GM12878 (cell line): ENCODE measurements at regions not wholly inside any gene's neighbourhood (a gene's known extent, or its start where the extent isn't known, plus 50 kb on each side); places are given as distances from the start of the nearest gene placed in this dataset.

Experiments used
- ATAC-seq: fragments of 200-7000 bp; cut with Tn5 transposase; 3 replicates; pipeline ENCODE4 v1.9.1; 2020; ENCODE audit warnings: mild to moderate bottlenecking, moderate library complexity
- BruUV-seq: library from RNA; stranded (reverse); fragments of 400-500 nt; replicated peaks from 2 replicates; lab custom pipeline; 2021; lab: Mats Ljungman, UMichigan
- CTCF ChIA-PET: fragments of 300-600 bp; sonication (Branson Sonifier 250); formaldehyde crosslinking; extraction: SDS; loops from one replicate; lab custom pipeline; 2021; ENCODE audit warnings: inconsistent platforms; lab: Yijun Ruan, JAX
- POLR2A ChIA-PET: fragments of 350-600 bp; formaldehyde crosslinking; extraction: SDS; loops from one replicate; lab custom pipeline; 2021; ENCODE audit warnings: inconsistent platforms; lab: Charles Lee
- RAD21 ChIA-PET: fragments of 300-600 bp; sonication (Branson Sonifier 250); formaldehyde crosslinking; loops from one replicate; lab custom pipeline; 2023; ENCODE audit warnings: antibody characterized with exemption; ENCODE audit not compliant: unreplicated experiment; lab: Charles Lee
- SMC1A ChIA-PET: fragments of 300-600 bp; sonication (Branson Sonifier 250); formaldehyde crosslinking; loops from one replicate; lab custom pipeline; 2023; ENCODE audit not compliant: unreplicated experiment, uncharacterized antibody; lab: Charles Lee
- DNase-seq: peaks from one replicate; pipeline ENCODE4 v3.0.0-alpha.2; 2011; ENCODE audit warnings: low read depth, low spot score
- FAIRE-seq: peaks from 3 replicates; lab custom pipeline; 2011; peaks lifted over from hg19 to GRCh38; lab: Jason Lieb, UNC
- H2AFZ ChIP-seq: 2 replicates; pipeline ENCODE4 v1.6.0; 2011; ENCODE audit warnings: low read depth, low read length, control low read depth; ENCODE audit not compliant: control insufficient read depth
- H3K27ac ChIP-seq: 2 replicates; pipeline ENCODE4 v1.5.1; 2011; ENCODE audit warnings: control low read depth; ENCODE audit not compliant: control insufficient read depth, insufficient read depth
- H3K27me3 ChIP-seq, 2 experiments: replicated peaks in 1 of 2; 2 replicates each; pipeline versions ENCODE4 v1.6.0 to v1.6.1; 2011; ENCODE audit warnings: low read length in 1 of 2; ENCODE audit not compliant: control insufficient read depth in 2 of 2, insufficient read depth in 2 of 2
- H3K36me3 ChIP-seq, 2 experiments: 2 replicates each; pipeline ENCODE4 v1.5.1; 2011; ENCODE audit warnings: low read length in 1 of 2; ENCODE audit not compliant: control insufficient read depth in 2 of 2, insufficient read depth in 2 of 2
- H3K4me1 ChIP-seq: 2 replicates; pipeline ENCODE4 v1.6.1; 2011; ENCODE audit warnings: mild to moderate bottlenecking, low read length, moderate library complexity, mixed read lengths; ENCODE audit not compliant: control insufficient read depth, insufficient read depth
- H3K4me2 ChIP-seq: 2 replicates; pipeline ENCODE4 v1.6.0; 2011; ENCODE audit warnings: control low read depth; ENCODE audit not compliant: control insufficient read depth, insufficient read depth
- H3K4me3 ChIP-seq: fragments of 200-600 bp; sonication (generic); 2 replicates; pipeline ENCODE4 v1.5.1; 2016
- H3K79me2 ChIP-seq: 2 replicates; pipeline ENCODE4 v1.6.0; 2011; ENCODE audit warnings: low read length; ENCODE audit not compliant: control insufficient read depth, insufficient read depth
- H3K9ac ChIP-seq: 2 replicates; pipeline ENCODE4 v1.8.0; 2011; ENCODE audit warnings: low read length, control low read depth, mixed read lengths; ENCODE audit not compliant: control insufficient read depth, insufficient read depth
- H3K9me3 ChIP-seq: replicated peaks from 3 replicates; pipeline ENCODE4 v1.5.1; 2011; ENCODE audit warnings: mild to moderate bottlenecking, low read length; ENCODE audit not compliant: control insufficient read depth, insufficient read depth
- H4K20me1 ChIP-seq: 2 replicates; pipeline ENCODE4 v1.6.0; 2011; ENCODE audit not compliant: control insufficient read depth, insufficient read depth
- BHLHE40 ChIP-seq, 2 experiments: fragments of 450-650 bp in 1 of 2; IDR thresholded peaks; 2 replicates each; pipeline ENCODE4 v1.6.1; 2011 to 2017; ENCODE audit warnings: low read depth in 2 of 2, borderline replicate concordance in 1 of 2, improper control_type of control experiment in 1 of 2, low read length in 1 of 2, mild to moderate bottlenecking in 1 of 2
- CREB1 ChIP-seq: IDR thresholded peaks from 2 replicates; pipeline ENCODE4 v1.6.1; 2012; ENCODE audit warnings: low read depth, mild to moderate bottlenecking, inconsistent platforms
- IRF3 ChIP-seq: fragments of 450-650 bp; IDR thresholded peaks from 2 replicates; pipeline ENCODE4 v1.6.1; 2014; ENCODE audit warnings: mild to moderate bottlenecking
- KLF5 ChIP-seq: fragments of 450-650 bp; IDR thresholded peaks from 2 replicates; pipeline ENCODE4 v1.6.1; 2014; ENCODE audit warnings: mild to moderate bottlenecking; ENCODE audit not compliant: partially characterized antibody
- MEF2B ChIP-seq: fragments of 450-650 bp; IDR thresholded peaks from 2 replicates; pipeline ENCODE4 v1.6.1; 2018; ENCODE audit warnings: mild to moderate bottlenecking, moderate library complexity; ENCODE audit not compliant: partially characterized antibody, poor library complexity, severe bottlenecking
- PBX3 ChIP-seq: IDR thresholded peaks from 2 replicates; pipeline ENCODE4 v1.6.1; 2011; ENCODE audit warnings: mild to moderate bottlenecking, low read depth, low read length, moderate library complexity; ENCODE audit not compliant: insufficient replicate concordance
- PML ChIP-seq: IDR thresholded peaks from 2 replicates; pipeline ENCODE4 v1.6.1; 2012; ENCODE audit warnings: low read length, inconsistent platforms
- RELB ChIP-seq: fragments of 450-650 bp; IDR thresholded peaks from 2 replicates; pipeline ENCODE4 v1.6.1; 2017; ENCODE audit warnings: low read depth, mild to moderate bottlenecking, moderate library complexity
- SMC3 ChIP-seq: IDR thresholded peaks from 2 replicates; pipeline ENCODE4 v1.6.1; 2011; ENCODE audit warnings: low read length, improper control_type of control experiment, borderline replicate concordance
- SRF ChIP-seq, 2 experiments: IDR thresholded peaks; 2 replicates each; pipeline ENCODE4 v1.6.1; 2011; ENCODE audit warnings: low read depth in 2 of 2, low read length in 2 of 2, mild to moderate bottlenecking in 1 of 2, moderate library complexity in 1 of 2
- YBX1 ChIP-seq: fragments of 450-650 bp; IDR thresholded peaks from 2 replicates; pipeline ENCODE4 v1.6.1; 2016; ENCODE audit warnings: antibody characterized with exemption
- WGBS: methylation state at CpG from one replicate; pipeline ENCODE4 v1.1.6; 2016; ENCODE audit warnings: low lambda C conversion rate; ENCODE audit not compliant: insufficient replicate concordance, insufficient coverage; ENCODE audit errors: missing lambda C conversion rate; 5-methylcytosine and 5-hydroxymethylcytosine counted together
- in situ Hi-C: fragments of 300-500 bp; cut with MboI; formaldehyde crosslinking; loops from 9 replicates; pipeline ENCODE4 v1.14.3; 2018; ENCODE audit warnings: mixed read lengths
- intact Hi-C: fragments of 100-400 bp; cut with micrococcal nuclease; formaldehyde crosslinking; loops from one replicate; pipeline ENCODE4 v1.14.2; 2022; ENCODE audit not compliant: unreplicated experiment

GRCh38 chr12:4830556-4831210 is 79.0 kb upstream of the KCNA1 start:
- ChIA-PET CTCF (interaction anchor here (0.7 to 2.6 kb wide), 5 partner anchors 11 to 27 kb away, joined by 3 to 11 read pairs (median 5); no protein-coding TSS in a partner anchor), POLR2A (interaction anchor here (1.9 kb wide), 1 partner anchor 9 kb away, joined by 8 read pairs; no protein-coding TSS in a partner anchor), SMC1A (interaction anchor here (0.9 kb wide), 1 partner anchor 9 kb away, joined by 3 read pairs; no protein-coding TSS in a partner anchor), RAD21 (no interaction called here)
- TF ChIP-seq SRF (IDR thresholded peaks at IDR 0.05; ENCODE audit: low read depth in 2 of 2, low read length in 2 of 2) (no peak), PBX3 (no peak), BHLHE40 (IDR thresholded peaks at IDR 0.05; ENCODE audit: borderline replicate concordance in 1 of 2, low read depth in 2 of 2, low read length in 1 of 2) (no peak), YBX1 (no peak), CREB1 (no peak), IRF3 (no peak), PML (no peak), RELB (no peak), KLF5 (no peak), MEF2B (no peak), SMC3 (no peak)
- Histone ChIP-seq H3K9me3 (peaks cover 11% of the 10 kb centered on the region), H2AFZ (no peak overlapping the region), H3K9ac (no peak overlapping the region), H3K27ac (no peak overlapping the region), H3K4me3 (no peak overlapping the region), H3K27me3 (no peaks in the 10 kb centered on the region), H3K4me1 (peaks cover 20% of the 10 kb centered on the region), H3K4me2 (peak overlapping the region; percentile 75; the same call in 1 of the 2 replicates), H3K79me2 (peaks cover 12% of the 10 kb centered on the region), H3K36me3 (no peaks in the 10 kb centered on the region; a peak in 1 of 4 replicates), H4K20me1 (no peaks in the 10 kb centered on the region)
- no peak for ATAC-seq
- WGBS, result 91% methylated on average over 18 of the region's 18 CpGs
- in situ Hi-C loops, result no loop called here
- intact Hi-C loops, result no loop called here
- no peak for DNase-seq
- no peak for FAIRE-seq
- BruUV-seq, result no TSS peak
